ENCODE measurements at regions not wholly inside any gene's neighbourhood (a gene's known extent, or its start where the extent isn't known, plus 50 kb on each side); places are given as distances from the start of the nearest gene placed in this dataset.

DNA sequence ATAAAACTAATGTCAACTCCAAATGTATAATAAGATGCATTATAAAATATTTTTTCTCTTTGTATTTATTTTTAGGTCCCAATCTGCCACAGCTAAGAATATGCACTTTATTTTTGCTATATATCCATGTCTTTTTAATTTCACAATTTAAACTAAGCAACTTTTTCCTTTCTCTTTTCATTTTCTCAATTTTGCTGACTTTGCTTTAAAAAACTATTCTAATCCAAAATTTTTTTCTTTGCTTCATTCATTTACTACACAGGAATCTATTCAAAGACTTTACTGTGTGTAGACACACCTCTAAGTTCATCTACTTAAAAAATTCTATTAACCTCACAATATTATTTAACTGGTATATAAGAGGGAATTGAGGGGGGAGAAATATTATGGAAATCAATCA lies 201.9 kb downstream of the ADGRA3 start:
- Histone ChIP-seq H3K27ac (ENCODE audit: insufficient read depth, low read length) (no peak overlapping the region), H2AFZ (ENCODE audit: low read length) (no peak overlapping the region), H3K4me2 (ENCODE audit: extremely low read depth, insufficient read depth, low read length) (no peak overlapping the region), H4K20me1 (ENCODE audit: control insufficient read depth, extremely low read depth, insufficient read depth, low read length) (no peaks in the 10 kb centered on the region), H3K9me3 (ENCODE audit: control insufficient read depth, insufficient read depth, low read depth, low read length) (no peaks in the 10 kb centered on the region), H3K36me3 (ENCODE audit: control insufficient read depth, insufficient read depth, low read length) (no peaks in the 10 kb centered on the region), H3K4me3 (replicated peaks in 1 of 4; ENCODE audit: control extremely low read depth in 1 of 4, insufficient read depth in 1 of 4, low read depth in 3 of 4, low read length in 4 of 4) (no peak overlapping the region), H3K27me3 (ENCODE audit: control insufficient read depth, insufficient read depth, low read length) (no peaks in the 10 kb centered on the region), H3K79me2 (ENCODE audit: control insufficient read depth, insufficient read depth, low read length) (no peaks in the 10 kb centered on the region), H3K9ac (ENCODE audit: insufficient read depth, low read length) (no peak overlapping the region), H3K4me1 (ENCODE audit: control insufficient read depth, extremely low read depth, insufficient read depth, low read length) (no peaks in the 10 kb centered on the region)
- no peak for DNase-seq (ENCODE audit: low read depth in 2 of 2)
- TF ChIP-seq, protein P1, sequence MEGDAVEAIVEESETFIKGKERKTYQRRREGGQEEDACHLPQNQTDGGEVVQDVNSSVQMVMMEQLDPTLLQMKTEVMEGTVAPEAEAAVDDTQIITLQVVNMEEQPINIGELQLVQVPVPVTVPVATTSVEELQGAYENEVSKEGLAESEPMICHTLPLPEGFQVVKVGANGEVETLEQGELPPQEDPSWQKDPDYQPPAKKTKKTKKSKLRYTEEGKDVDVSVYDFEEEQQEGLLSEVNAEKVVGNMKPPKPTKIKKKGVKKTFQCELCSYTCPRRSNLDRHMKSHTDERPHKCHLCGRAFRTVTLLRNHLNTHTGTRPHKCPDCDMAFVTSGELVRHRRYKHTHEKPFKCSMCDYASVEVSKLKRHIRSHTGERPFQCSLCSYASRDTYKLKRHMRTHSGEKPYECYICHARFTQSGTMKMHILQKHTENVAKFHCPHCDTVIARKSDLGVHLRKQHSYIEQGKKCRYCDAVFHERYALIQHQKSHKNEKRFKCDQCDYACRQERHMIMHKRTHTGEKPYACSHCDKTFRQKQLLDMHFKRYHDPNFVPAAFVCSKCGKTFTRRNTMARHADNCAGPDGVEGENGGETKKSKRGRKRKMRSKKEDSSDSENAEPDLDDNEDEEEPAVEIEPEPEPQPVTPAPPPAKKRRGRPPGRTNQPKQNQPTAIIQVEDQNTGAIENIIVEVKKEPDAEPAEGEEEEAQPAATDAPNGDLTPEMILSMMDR (conservative IDR thresholded peaks at IDR 0.05 in 1 of 2, IDR thresholded peaks at IDR 0.05 in 1 of 2; ENCODE audit: low read depth in 1 of 2, low read length in 2 of 2), result no peak
- TF ChIP-seq EZH2 (IDR thresholded peaks at IDR 0.05; ENCODE audit: low read length, missing control alignments), result no peak

DNA sequence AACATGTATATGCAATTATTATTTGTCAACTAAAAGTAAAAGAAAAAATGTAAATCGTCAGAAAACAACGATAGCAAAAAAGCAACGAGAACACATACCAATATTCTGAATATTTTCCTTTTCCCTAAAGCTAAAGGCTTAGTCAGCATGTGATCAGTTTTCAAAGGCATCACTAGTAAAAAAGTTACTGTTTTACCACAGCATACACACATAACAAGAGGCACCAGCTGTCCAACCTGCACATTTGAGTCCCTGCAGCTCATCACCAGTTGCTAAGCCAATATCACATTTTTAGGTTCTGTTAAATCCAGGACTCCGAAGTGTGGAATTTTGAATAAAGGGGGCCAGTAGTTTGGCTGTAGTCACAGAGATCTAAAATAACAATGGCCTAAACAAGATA lies 203.8 kb downstream of the ADGRA3 start:
- Histone ChIP-seq H3K4me2 (ENCODE audit: extremely low read depth, insufficient read depth, low read length) (no peak overlapping the region), H3K4me1 (ENCODE audit: control insufficient read depth, extremely low read depth, insufficient read depth, low read length) (no peaks in the 10 kb centered on the region), H3K9ac (ENCODE audit: insufficient read depth, low read length) (no peak overlapping the region), H3K27ac (ENCODE audit: insufficient read depth, low read length) (no peak overlapping the region), H3K79me2 (ENCODE audit: control insufficient read depth, insufficient read depth, low read length) (no peaks in the 10 kb centered on the region), H2AFZ (ENCODE audit: low read length) (no peak overlapping the region), H4K20me1 (ENCODE audit: control insufficient read depth, extremely low read depth, insufficient read depth, low read length) (no peaks in the 10 kb centered on the region), H3K9me3 (ENCODE audit: control insufficient read depth, insufficient read depth, low read depth, low read length) (no peaks in the 10 kb centered on the region), H3K4me3 (replicated peaks in 1 of 4; ENCODE audit: control extremely low read depth in 1 of 4, insufficient read depth in 1 of 4, low read depth in 3 of 4, low read length in 4 of 4) (no peak overlapping the region), H3K27me3 (ENCODE audit: control insufficient read depth, insufficient read depth, low read length) (no peaks in the 10 kb centered on the region), H3K36me3 (ENCODE audit: control insufficient read depth, insufficient read depth, low read length) (no peaks in the 10 kb centered on the region)
- DNase-seq (ENCODE audit: low read depth in 2 of 2), result no peak
- TF ChIP-seq, protein P1 (conservative IDR thresholded peaks at IDR 0.05 in 1 of 2, IDR thresholded peaks at IDR 0.05 in 1 of 2; ENCODE audit: low read depth in 1 of 2, low read length in 2 of 2), result no peak
- TF ChIP-seq EZH2 (IDR thresholded peaks at IDR 0.05; ENCODE audit: low read length, missing control alignments), result no peak

DNA sequence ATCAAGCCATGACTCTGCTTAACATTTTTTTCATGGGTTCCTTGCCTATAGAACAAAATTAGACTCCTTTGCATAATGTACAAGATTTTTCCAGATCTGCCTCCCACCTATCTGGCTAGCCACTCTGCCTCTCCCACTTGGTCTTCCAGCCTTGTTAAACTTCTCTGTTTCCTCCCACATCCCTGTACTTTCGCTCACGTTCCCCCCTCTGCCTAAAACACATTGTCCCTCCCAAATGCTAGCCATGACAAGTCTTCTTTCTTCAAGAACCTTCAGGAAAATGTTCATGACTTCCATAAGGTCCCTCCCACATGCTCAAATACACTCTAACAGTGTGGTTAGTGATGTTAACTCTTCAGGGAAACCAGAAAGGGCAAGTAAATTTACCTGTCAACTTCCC lies 214.6 kb downstream of the ADGRA3 start:
- DNase-seq (ENCODE audit: low read depth in 2 of 2), result no peak
- no peaks in the 10 kb centered on the region for H3K79me2 ChIP-seq (ENCODE audit: control insufficient read depth, insufficient read depth, low read length)
- no peak overlapping the region for H3K4me2 ChIP-seq (ENCODE audit: extremely low read depth, insufficient read depth, low read length)
- TF ChIP-seq, protein P1 (conservative IDR thresholded peaks at IDR 0.05 in 1 of 2, IDR thresholded peaks at IDR 0.05 in 1 of 2; ENCODE audit: low read depth in 1 of 2, low read length in 2 of 2), result no peak
- TF ChIP-seq EZH2 (IDR thresholded peaks at IDR 0.05; ENCODE audit: low read length, missing control alignments), result no peak
- H4K20me1 ChIP-seq (ENCODE audit: control insufficient read depth, extremely low read depth, insufficient read depth, low read length), result no peaks in the 10 kb centered on the region
- no peak overlapping the region for H3K4me3 ChIP-seq (replicated peaks in 1 of 4; ENCODE audit: control extremely low read depth in 1 of 4, insufficient read depth in 1 of 4, low read depth in 3 of 4, low read length in 4 of 4)
- H3K9me3 ChIP-seq (ENCODE audit: control insufficient read depth, insufficient read depth, low read depth, low read length), result no peaks in the 10 kb centered on the region
- H3K36me3 ChIP-seq (ENCODE audit: control insufficient read depth, insufficient read depth, low read length), result no peaks in the 10 kb centered on the region
- no peak overlapping the region for H3K27ac ChIP-seq (ENCODE audit: insufficient read depth, low read length)
- no peaks in the 10 kb centered on the region for H3K27me3 ChIP-seq (ENCODE audit: control insufficient read depth, insufficient read depth, low read length)
- H2AFZ ChIP-seq (ENCODE audit: low read length), result no peak overlapping the region
- no peaks in the 10 kb centered on the region for H3K4me1 ChIP-seq (ENCODE audit: control insufficient read depth, extremely low read depth, insufficient read depth, low read length)
- H3K9ac ChIP-seq (ENCODE audit: insufficient read depth, low read length), result no peak overlapping the region

Measured in fibroblast of lung (primary cell).